ENCODE measurements at regions not wholly inside any gene's neighbourhood (a gene's known extent, or its start where the extent isn't known, plus 50 kb on each side); places are given as distances from the start of the nearest gene placed in this dataset.

DNA sequence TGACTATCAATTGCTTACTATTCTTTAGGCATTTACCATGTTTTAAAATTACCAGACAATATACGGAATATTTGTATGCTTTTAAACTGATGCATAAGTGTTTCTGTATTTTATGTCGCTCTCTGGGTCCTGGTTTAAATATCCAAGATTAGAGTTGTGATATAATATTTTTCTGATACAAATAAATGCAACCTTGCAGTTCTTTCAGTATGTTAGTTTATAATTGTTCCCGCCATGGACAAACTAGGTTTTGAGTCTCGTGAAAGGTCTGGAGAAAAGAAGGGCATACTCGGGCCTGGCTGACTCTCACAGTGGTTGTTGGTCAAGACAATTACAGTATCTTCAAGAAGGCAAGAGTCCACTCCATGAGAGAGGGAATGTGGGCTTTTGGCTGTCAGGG lies 72.6 kb upstream of the AJAP1 start:
- no peaks in the 10 kb centered on the region for H3K36me3 ChIP-seq (ENCODE audit: low read depth, missing control alignments)
- H3K27ac ChIP-seq: no peak overlapping the region
- no peaks in the 10 kb centered on the region for H3K27me3 ChIP-seq
- H3K4me3 ChIP-seq: no peak overlapping the region
- no peak for TF ChIP-seq CTCF (IDR thresholded peaks at IDR 0.05)
- no peak for TF ChIP-seq POLR2A (IDR thresholded peaks at IDR 0.05)
- no peaks in the 10 kb centered on the region for H3K4me1 ChIP-seq
- 75 to 76% methylated on average over 5 of the region's 5 CpGs for WGBS, 2 donors
- no peaks in the 10 kb centered on the region for H3K9me3 ChIP-seq
- DNase-seq: no peak
- intact Hi-C loops (cut with DNase I; ENCODE audit: low total_unique reads): no loop called here

DNA sequence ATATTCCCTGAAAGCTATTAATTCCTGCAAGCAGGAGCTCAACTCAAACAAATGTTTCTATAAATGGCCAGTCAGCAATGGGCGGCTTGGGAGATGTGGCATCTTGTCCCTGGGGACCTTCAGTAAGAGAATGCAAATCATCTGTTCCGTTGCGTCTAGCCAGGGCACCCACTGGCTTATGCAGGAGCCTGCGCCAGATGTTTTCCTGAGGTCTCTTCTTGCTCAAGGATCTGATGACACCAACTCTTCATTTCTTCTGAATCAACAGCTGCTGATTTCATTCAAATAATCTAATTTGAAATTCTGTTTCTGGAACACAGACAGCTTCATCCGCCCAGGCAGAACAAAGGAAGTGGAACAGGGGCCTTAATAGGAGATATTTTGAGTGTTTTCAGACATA lies 70.0 kb upstream of the AJAP1 start:
- H3K27ac ChIP-seq: no peak overlapping the region
- no peaks in the 10 kb centered on the region for H3K9me3 ChIP-seq
- H3K36me3 ChIP-seq (ENCODE audit: low read depth, missing control alignments): no peaks in the 10 kb centered on the region
- intact Hi-C loops (cut with DNase I; ENCODE audit: low total_unique reads): no loop called here
- no peak for DNase-seq
- 78 to 92% methylated on average over 5 of the region's 5 CpGs for WGBS, 2 donors
- no peak for TF ChIP-seq POLR2A (IDR thresholded peaks at IDR 0.05)
- no peak for TF ChIP-seq CTCF (IDR thresholded peaks at IDR 0.05)
- H3K27me3 ChIP-seq: no peaks in the 10 kb centered on the region
- no peaks in the 10 kb centered on the region for H3K4me1 ChIP-seq
- H3K4me3 ChIP-seq: no peak overlapping the region

- no peaks in the 10 kb centered on the region for H3K27me3 ChIP-seq
- intact Hi-C loops (cut with DNase I; ENCODE audit: low total_unique reads): no loop called here
- TF ChIP-seq CTCF (IDR thresholded peaks at IDR 0.05): peak; percentile 20 to 72 (median 52)
- TF ChIP-seq POLR2A (IDR thresholded peaks at IDR 0.05): no peak
- no peaks in the 10 kb centered on the region for H3K4me1 ChIP-seq
- peak; percentile 43 for DNase-seq
- H3K27ac ChIP-seq: no peak overlapping the region
- no peaks in the 10 kb centered on the region for H3K36me3 ChIP-seq (ENCODE audit: low read depth, missing control alignments)
- no peak overlapping the region for H3K4me3 ChIP-seq
- WGBS, 2 donors: 17 to 19% methylated on average over 9 to 17 of the region's 17 CpGs
- H3K9me3 ChIP-seq: no peaks in the 10 kb centered on the region
These were observed 69.2 kb upstream of the AJAP1 start for GRCh38 chr1:4585216-4585615.

DNA sequence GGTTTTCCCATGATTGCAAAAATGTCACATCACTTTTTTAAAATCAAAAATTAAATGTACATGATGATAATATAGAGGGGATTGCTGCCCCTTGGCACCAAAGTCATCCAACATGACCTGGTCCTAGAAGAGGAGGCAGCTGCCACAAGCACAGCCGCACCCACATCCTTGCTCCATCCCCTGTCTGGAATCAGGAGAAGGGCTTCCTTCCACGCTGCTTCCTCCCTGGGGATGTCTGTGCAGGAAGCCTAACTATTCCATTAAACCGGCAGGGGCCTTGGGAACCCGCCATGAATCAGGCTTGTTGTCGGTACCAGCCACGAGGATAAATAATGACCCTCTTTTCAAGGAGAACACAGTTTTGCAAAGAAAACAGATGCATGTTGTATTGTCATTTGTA lies 68.7 kb upstream of the AJAP1 start:
- no peaks in the 10 kb centered on the region for H3K9me3 ChIP-seq
- no peak for TF ChIP-seq CTCF (IDR thresholded peaks at IDR 0.05)
- TF ChIP-seq POLR2A (IDR thresholded peaks at IDR 0.05): no peak
- no peak for DNase-seq
- no peak overlapping the region for H3K27ac ChIP-seq
- 41 to 48% methylated on average over 6 of the region's 6 CpGs for WGBS, 2 donors
- H3K4me3 ChIP-seq: no peak overlapping the region
- H3K27me3 ChIP-seq: no peaks in the 10 kb centered on the region
- intact Hi-C loops (cut with DNase I; ENCODE audit: low total_unique reads): no loop called here
- no peaks in the 10 kb centered on the region for H3K4me1 ChIP-seq
- H3K36me3 ChIP-seq (ENCODE audit: low read depth, missing control alignments): no peaks in the 10 kb centered on the region

GRCh38 chr1:4586611-4587160 lies 67.7 kb upstream of the AJAP1 start:
- no peaks in the 10 kb centered on the region for H3K36me3 ChIP-seq (ENCODE audit: low read depth, missing control alignments)
- H3K27me3 ChIP-seq: no peaks in the 10 kb centered on the region
- H3K27ac ChIP-seq: no peak overlapping the region
- WGBS, 2 donors: 54 to 66% methylated on average over 6 of the region's 6 CpGs
- H3K9me3 ChIP-seq: no peaks in the 10 kb centered on the region
- no peak for DNase-seq
- no peaks in the 10 kb centered on the region for H3K4me1 ChIP-seq
- intact Hi-C loops (cut with DNase I; ENCODE audit: low total_unique reads): no loop called here
- TF ChIP-seq POLR2A (IDR thresholded peaks at IDR 0.05) (no peak), CTCF (IDR thresholded peaks at IDR 0.05) (no peak)
- H3K4me3 ChIP-seq: no peak overlapping the region
